IPS-18c (cell line): ENCODE measurements at regions not wholly inside any gene's neighbourhood (a gene's known extent, or its start where the extent isn't known, plus 50 kb on each side); places are given as distances from the start of the nearest gene placed in this dataset.

Source experiments
- H3K4me3 ChIP-seq: 2 replicates; pipeline ENCODE4 v1.7.0; 2013; ENCODE audit warnings: low read depth, mild to moderate bottlenecking, low read length, moderate library complexity; ENCODE audit not compliant: insufficient read depth
- H3K9me3 ChIP-seq: one replicate; pipeline ENCODE4 v1.6.1; 2013; ENCODE audit warnings: mild to moderate bottlenecking, low read length, moderate library complexity; ENCODE audit not compliant: control insufficient read depth, insufficient read depth

GRCh38 chr5:53430618-53431252 lies 49.7 kb upstream of the FST start:
- Histone ChIP-seq H3K4me3 (no peak overlapping the region), H3K9me3 (no peaks in the 10 kb centered on the region)
